ENCODE measurements at regions not wholly inside any gene's neighbourhood (a gene's known extent, or its start where the extent isn't known, plus 50 kb on each side); places are given as distances from the start of the nearest gene placed in this dataset.

GRCh38 chr16:17718495-17718894 is 247.7 kb upstream of the XYLT1 start:
- no peak for TF ChIP-seq ZNF184 (tag by site-specific recombination; IDR thresholded peaks at IDR 0.05)
- TF ChIP-seq ZNF140 (tag by site-specific recombination; IDR thresholded peaks at IDR 0.05) = no peak
- TF ChIP-seq CTCF (tag by site-specific recombination; IDR thresholded peaks at IDR 0.05) = no peak
- no peak for TF ChIP-seq ZNF521 (tag by site-specific recombination; IDR thresholded peaks at IDR 0.05)
- no peak for TF ChIP-seq ZNF558 (tag by site-specific recombination; IDR thresholded peaks at IDR 0.05)
- TF ChIP-seq ZNF449 (tag by site-specific recombination; IDR thresholded peaks at IDR 0.05) = no peak
- no peak for TF ChIP-seq ZBTB26 (tag by site-specific recombination; optimal IDR thresholded peaks at IDR 0.05)
- TF ChIP-seq HIC1 (tag by site-specific recombination; IDR thresholded peaks at IDR 0.05) = no peak
